ENCODE measurements at regions not wholly inside any gene's neighbourhood (a gene's known extent, or its start where the extent isn't known, plus 50 kb on each side); places are given as distances from the start of the nearest gene placed in this dataset.

DNA sequence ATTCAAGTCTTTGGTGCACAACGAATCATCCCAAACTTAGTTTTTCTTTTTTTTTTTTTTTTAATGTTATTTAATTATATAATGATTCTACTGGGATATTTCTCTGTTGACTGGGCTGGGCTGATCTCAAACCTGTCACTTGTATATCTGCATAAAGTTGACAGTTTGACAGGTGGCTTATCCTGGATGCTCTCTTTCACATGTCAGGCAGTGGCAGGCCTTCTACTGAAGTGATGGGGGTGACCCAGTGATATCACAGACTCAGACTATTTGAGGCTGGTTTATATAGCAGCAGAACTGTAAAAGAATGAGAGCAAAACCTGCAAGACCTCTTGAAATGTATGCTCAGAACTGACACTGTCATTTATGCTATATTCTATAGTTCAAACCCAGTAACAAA is 1813.5 kb upstream of the CDH6 start:
- no peak for DNase-seq (ENCODE audit: extremely low read depth, insufficient read length)
- no peak for TF ChIP-seq CTCF (IDR thresholded peaks at IDR 0.05; ENCODE audit: insufficient read depth, low read length, poor library complexity, severe bottlenecking)
- Histone ChIP-seq H3K36me3 (ENCODE audit: control insufficient read depth, insufficient read depth, low read length) (no peaks in the 10 kb centered on the region), H3K27me3 (replicated peaks; ENCODE audit: control insufficient read depth, insufficient read depth, low read length) (no peaks in the 10 kb centered on the region), H3K4me3 (replicated peaks; ENCODE audit: low read depth, low read length) (no peak overlapping the region)

DNA sequence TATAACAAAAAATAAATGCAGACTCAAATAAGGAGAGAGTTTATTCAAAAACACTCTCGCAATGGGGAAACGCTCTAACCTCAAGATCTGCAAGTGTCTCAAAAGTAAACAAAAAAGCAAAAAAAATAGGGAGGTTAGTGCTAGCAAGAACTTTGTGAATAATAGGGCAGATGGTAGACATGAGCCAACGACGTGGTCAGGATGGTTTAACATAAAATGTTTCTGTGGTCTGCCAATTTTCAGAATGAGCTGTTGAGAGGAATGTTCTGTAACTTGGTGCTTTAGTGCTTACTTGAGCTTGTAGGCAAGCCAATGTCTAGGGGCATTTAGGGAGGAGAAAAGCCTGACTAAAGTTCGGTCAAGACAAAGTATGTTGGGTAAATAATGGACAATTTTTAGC is 1813.9 kb upstream of the CDH6 start:
- DNase-seq (ENCODE audit: extremely low read depth, insufficient read length) = no peak
- no peaks in the 10 kb centered on the region for H3K36me3 ChIP-seq (ENCODE audit: control insufficient read depth, insufficient read depth, low read length)
- no peak for TF ChIP-seq CTCF (IDR thresholded peaks at IDR 0.05; ENCODE audit: insufficient read depth, low read length, poor library complexity, severe bottlenecking)
- no peaks in the 10 kb centered on the region for H3K27me3 ChIP-seq (replicated peaks; ENCODE audit: control insufficient read depth, insufficient read depth, low read length)
- no peak overlapping the region for H3K4me3 ChIP-seq (replicated peaks; ENCODE audit: low read depth, low read length)

DNA sequence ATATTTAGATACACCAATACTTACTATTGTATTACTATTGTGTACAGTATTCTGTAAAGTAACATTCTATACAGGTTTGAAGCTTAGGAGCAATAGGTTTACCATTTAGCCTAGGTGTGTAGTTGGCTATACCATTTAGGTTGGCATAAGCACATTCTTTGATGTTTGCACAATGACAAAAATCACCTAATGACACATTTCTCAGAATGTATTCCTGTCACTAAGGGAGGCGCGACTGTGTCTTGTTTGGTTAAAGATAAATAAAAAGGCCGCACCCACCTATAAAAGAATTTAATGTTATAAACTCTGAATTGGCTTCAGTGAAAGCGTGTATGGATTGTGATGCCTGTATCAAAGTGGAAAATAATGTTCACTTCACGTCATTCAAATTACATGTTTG is 1815.4 kb upstream of the CDH6 start:
- H3K27me3 ChIP-seq (replicated peaks; ENCODE audit: control insufficient read depth, insufficient read depth, low read length) = no peaks in the 10 kb centered on the region
- DNase-seq (ENCODE audit: extremely low read depth, insufficient read length) = no peak
- no peaks in the 10 kb centered on the region for H3K36me3 ChIP-seq (ENCODE audit: control insufficient read depth, insufficient read depth, low read length)
- TF ChIP-seq CTCF (IDR thresholded peaks at IDR 0.05; ENCODE audit: insufficient read depth, low read length, poor library complexity, severe bottlenecking) = no peak
- H3K4me3 ChIP-seq (replicated peaks; ENCODE audit: low read depth, low read length) = no peak overlapping the region

DNA sequence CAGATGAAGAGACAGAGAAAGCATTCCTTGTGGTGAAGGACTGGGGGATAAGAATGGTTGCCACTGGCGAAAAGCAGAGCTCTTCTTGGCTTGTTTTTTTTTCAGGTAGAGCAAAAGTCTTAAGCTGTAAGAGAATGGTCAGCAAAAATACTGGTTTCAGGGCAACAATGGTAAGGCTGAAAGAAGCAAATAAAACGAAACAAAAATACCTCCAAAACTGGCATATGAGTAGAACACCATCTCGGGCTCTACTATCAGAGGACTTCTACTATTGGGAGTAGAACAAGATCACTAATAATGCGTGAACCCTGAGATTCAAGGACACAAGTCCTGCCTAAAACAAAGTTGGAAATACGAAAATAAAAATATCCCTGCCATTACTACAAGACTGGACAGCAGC is 1823.2 kb upstream of the CDH6 start:
- no peak for DNase-seq (ENCODE audit: extremely low read depth, insufficient read length)
- Histone ChIP-seq H3K36me3 (ENCODE audit: control insufficient read depth, insufficient read depth, low read length) (no peaks in the 10 kb centered on the region), H3K4me3 (replicated peaks; ENCODE audit: low read depth, low read length) (no peak overlapping the region), H3K27me3 (replicated peaks; ENCODE audit: control insufficient read depth, insufficient read depth, low read length) (no peaks in the 10 kb centered on the region)
- TF ChIP-seq CTCF (IDR thresholded peaks at IDR 0.05; ENCODE audit: insufficient read depth, low read length, poor library complexity, severe bottlenecking) = no peak

GRCh38 chr5:29367176-29367833 is 1826.2 kb upstream of the CDH6 start:
- Histone ChIP-seq H3K27me3 (replicated peaks; ENCODE audit: control insufficient read depth, insufficient read depth, low read length) (no peaks in the 10 kb centered on the region), H3K36me3 (ENCODE audit: control insufficient read depth, insufficient read depth, low read length) (no peaks in the 10 kb centered on the region), H3K4me3 (replicated peaks; ENCODE audit: low read depth, low read length) (no peak overlapping the region)
- no peak for DNase-seq (ENCODE audit: extremely low read depth, insufficient read length)
- TF ChIP-seq CTCF (IDR thresholded peaks at IDR 0.05; ENCODE audit: insufficient read depth, low read length, poor library complexity, severe bottlenecking) = no peak

DNA sequence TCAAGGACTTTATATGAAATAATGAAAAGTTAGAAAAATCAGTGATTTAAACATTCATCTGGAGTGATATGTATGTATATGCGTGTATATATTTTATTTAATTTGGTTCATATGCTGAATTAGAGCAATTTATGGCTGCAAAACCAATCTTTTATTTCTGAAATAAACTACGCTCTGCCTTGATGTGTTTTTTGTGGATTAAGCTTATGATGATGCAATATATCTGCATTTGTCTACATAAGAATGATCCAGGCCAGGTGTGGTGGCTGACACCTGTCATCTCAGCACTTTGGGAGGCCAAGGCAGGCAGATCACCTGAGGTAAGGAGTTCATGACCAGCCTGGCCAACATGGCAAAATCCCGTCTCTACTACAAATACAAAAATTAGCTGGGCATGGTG is 1842.3 kb upstream of the CDH6 start:
- no peak for TF ChIP-seq CTCF (IDR thresholded peaks at IDR 0.05; ENCODE audit: insufficient read depth, low read length, poor library complexity, severe bottlenecking)
- H3K4me3 ChIP-seq (replicated peaks; ENCODE audit: low read depth, low read length) = no peak overlapping the region
- no peaks in the 10 kb centered on the region for H3K36me3 ChIP-seq (ENCODE audit: control insufficient read depth, insufficient read depth, low read length)
- no peaks in the 10 kb centered on the region for H3K27me3 ChIP-seq (replicated peaks; ENCODE audit: control insufficient read depth, insufficient read depth, low read length)
- no peak for DNase-seq (ENCODE audit: extremely low read depth, insufficient read length)

Data from GM06990 (cell line).